IPS DF 19.7 (cell line): ENCODE measurements at regions not wholly inside any gene's neighbourhood (a gene's known extent, or its start where the extent isn't known, plus 50 kb on each side); places are given as distances from the start of the nearest gene placed in this dataset.

ENCODE experiments used
- DNase-seq: peaks from one replicate; pipeline ENCODE4 v3.0.0-alpha.2; 2013; ENCODE audit warnings: low read depth, low spot score

GRCh38 chr21:38151021-38151645 lies 105.7 kb upstream of the KCNJ15 start:
- no peak for DNase-seq

GRCh38 chr21:38156200-38156599 lies 100.6 kb upstream of the KCNJ15 start:
- no peak for DNase-seq

- DNase-seq: peak; percentile 42
These were observed 97.4 kb upstream of the KCNJ15 start for GRCh38 chr21:38159355-38159754.

GRCh38 chr21:38165466-38166172 lies 91.2 kb upstream of the KCNJ15 start:
- DNase-seq: no peak

- no peak for DNase-seq
These were observed 90.6 kb upstream of the KCNJ15 start for GRCh38 chr21:38166173-38166535.

- no peak for DNase-seq
These were observed 89.4 kb upstream of the KCNJ15 start for GRCh38 chr21:38167345-38167744.

- DNase-seq: peak; percentile 30
These were observed 86.5 kb upstream of the KCNJ15 start for GRCh38 chr21:38170283-38170682.

GRCh38 chr21:38170704-38171682 lies 85.8 kb upstream of the KCNJ15 start:
- DNase-seq: no peak

- peak; percentile 67 for DNase-seq
These were observed 85.0 kb upstream of the KCNJ15 start for GRCh38 chr21:38171723-38172344.

GRCh38 chr21:38173276-38174035 lies 83.3 kb upstream of the KCNJ15 start:
- no peak for DNase-seq

- DNase-seq: no peak
These were observed 81.5 kb upstream of the KCNJ15 start for GRCh38 chr21:38175306-38175705.

- no peak for DNase-seq
These were observed 78.7 kb upstream of the KCNJ15 start for GRCh38 chr21:38177919-38178652.

GRCh38 chr21:38178653-38179470 lies 77.9 kb upstream of the KCNJ15 start:
- DNase-seq: no peak

- DNase-seq: no peak
These were observed 77.3 kb upstream of the KCNJ15 start for GRCh38 chr21:38179511-38179910.

- no peak for DNase-seq
These were observed 75.7 kb upstream of the KCNJ15 start for GRCh38 chr21:38181096-38181495.

GRCh38 chr21:38182370-38182985 lies 74.3 kb upstream of the KCNJ15 start:
- no peak for DNase-seq

- no peak for DNase-seq
These were observed 72.8 kb upstream of the KCNJ15 start for GRCh38 chr21:38183961-38184360.

- no peak for DNase-seq
These were observed 70.0 kb upstream of the KCNJ15 start for GRCh38 chr21:38186661-38187270.

GRCh38 chr21:38188037-38188436 lies 68.8 kb upstream of the KCNJ15 start:
- no peak for DNase-seq
